Caco-2 (cell line): ENCODE measurements at regions not wholly inside any gene's neighbourhood (a gene's known extent, or its start where the extent isn't known, plus 50 kb on each side); places are given as distances from the start of the nearest gene placed in this dataset.

Experiments
- BruUV-seq: library from RNA; stranded (reverse); fragments of 400-500 nt; replicated peaks from 2 replicates; lab custom pipeline; 2021; lab: Mats Ljungman, UMichigan
- CTCF ChIA-PET: fragments of 300-600 bp; sonication (Branson Sonifier 250); formaldehyde crosslinking; loops from one replicate; lab custom pipeline; 2022; ENCODE audit warnings: antibody characterized with exemption; lab: Charles Lee
- POLR2A ChIA-PET: fragments of 300-600 bp; sonication (Branson Sonifier 250); formaldehyde crosslinking; loops from one replicate; lab custom pipeline; 2022; ENCODE audit warnings: antibody characterized with exemption; lab: Charles Lee
- DNase-seq, 2 experiments: peaks; one replicate each; pipeline versions ENCODE4 v3.0.0 to v3.0.0-alpha.2; 2020 to 2022
- H3K27me3 ChIP-seq: replicated peaks from 2 replicates; pipeline ENCODE4 v1.6.0; 2011; ENCODE audit warnings: low read length; ENCODE audit not compliant: control insufficient read depth, insufficient read depth
- H3K36me3 ChIP-seq: 2 replicates; pipeline ENCODE4 v1.5.1; 2011; ENCODE audit warnings: low read length; ENCODE audit not compliant: control insufficient read depth, insufficient read depth
- H3K4me1 ChIP-seq: fragments of 250-450 bp; sonication (Bioruptor Pico); 2 replicates; pipeline ENCODE4 v1.5.1; 2020; ENCODE audit warnings: mild to moderate bottlenecking
- H3K4me3 ChIP-seq: 2 replicates; pipeline ENCODE4 v1.5.1; 2011; ENCODE audit warnings: low read depth, mild to moderate bottlenecking, control low read depth, low read length
- H3K9me3 ChIP-seq: fragments of 250-450 bp; sonication (Bioruptor Pico); 2 replicates; pipeline ENCODE4 v1.5.1; 2020; ENCODE audit warnings: mild to moderate bottlenecking, moderate library complexity
- H3K27ac Mint-ChIP-seq: one replicate; pipeline ENCODE4 v1.8.0; 2022; ENCODE audit warnings: mixed read lengths; ENCODE audit not compliant: unreplicated experiment
- H3K27me3 Mint-ChIP-seq: one replicate; pipeline ENCODE4 v1.8.0; 2022; ENCODE audit warnings: mixed read lengths; ENCODE audit not compliant: insufficient read depth, unreplicated experiment
- H3K36me3 Mint-ChIP-seq: one replicate; pipeline ENCODE4 v1.8.0; 2022; ENCODE audit warnings: mild to moderate bottlenecking, mixed read lengths; ENCODE audit not compliant: insufficient read depth, unreplicated experiment
- H3K4me1 Mint-ChIP-seq: one replicate; pipeline ENCODE4 v1.8.0; 2022; ENCODE audit warnings: low read depth, mixed read lengths; ENCODE audit not compliant: unreplicated experiment
- H3K4me3 Mint-ChIP-seq: one replicate; pipeline ENCODE4 v1.8.0; 2022; ENCODE audit warnings: mild to moderate bottlenecking, moderate library complexity, mixed read lengths; ENCODE audit not compliant: unreplicated experiment
- H3K9me3 Mint-ChIP-seq: one replicate; pipeline ENCODE4 v1.8.0; 2022; ENCODE audit warnings: mixed read lengths; ENCODE audit not compliant: unreplicated experiment
- intact Hi-C: fragments of 100-400 bp; cut with micrococcal nuclease; formaldehyde crosslinking; loops from one replicate; pipeline ENCODE4 v1.10.0; 2022; ENCODE audit not compliant: unreplicated experiment
- TF ChIP-seq, protein P1 (sequence below), 2 experiments: fragments of 200-600 bp in 1 of 2; IDR thresholded peaks; 1 replicate in 1 of 2; 2 replicates in 1 of 2; pipeline versions ENCODE4 v1.5.1 to v1.8.0; 2011 to 2022; ENCODE audit warnings: antibody characterized with exemption in 1 of 2, control low read depth in 1 of 2, inconsistent platforms in 1 of 2, low read depth in 1 of 2, low read length in 1 of 2, mild to moderate bottlenecking in 1 of 2, moderate library complexity in 1 of 2; ENCODE audit not compliant: insufficient read depth in 1 of 2, severe bottlenecking in 1 of 2, unreplicated experiment in 1 of 2

DNA sequence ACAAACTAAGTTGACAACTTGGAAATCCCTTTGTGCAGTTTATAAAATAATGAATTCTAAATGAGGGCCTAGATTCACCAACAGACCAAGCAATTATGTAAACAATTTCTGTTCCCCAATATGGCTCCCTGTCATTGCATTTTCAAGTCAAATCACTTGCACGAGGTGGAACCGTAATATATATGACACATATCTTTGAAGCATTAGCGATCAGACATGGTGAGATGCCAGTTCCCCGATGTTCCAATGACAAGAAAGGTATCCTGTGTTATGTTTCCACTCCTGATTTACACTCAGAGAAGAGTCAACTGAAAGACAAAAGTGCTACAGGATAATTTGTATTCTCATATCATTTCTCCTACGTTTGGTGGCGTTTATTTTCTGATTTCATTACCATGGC is 108.5 kb upstream of the TDRD3 start:
- TF ChIP-seq, protein P1, sequence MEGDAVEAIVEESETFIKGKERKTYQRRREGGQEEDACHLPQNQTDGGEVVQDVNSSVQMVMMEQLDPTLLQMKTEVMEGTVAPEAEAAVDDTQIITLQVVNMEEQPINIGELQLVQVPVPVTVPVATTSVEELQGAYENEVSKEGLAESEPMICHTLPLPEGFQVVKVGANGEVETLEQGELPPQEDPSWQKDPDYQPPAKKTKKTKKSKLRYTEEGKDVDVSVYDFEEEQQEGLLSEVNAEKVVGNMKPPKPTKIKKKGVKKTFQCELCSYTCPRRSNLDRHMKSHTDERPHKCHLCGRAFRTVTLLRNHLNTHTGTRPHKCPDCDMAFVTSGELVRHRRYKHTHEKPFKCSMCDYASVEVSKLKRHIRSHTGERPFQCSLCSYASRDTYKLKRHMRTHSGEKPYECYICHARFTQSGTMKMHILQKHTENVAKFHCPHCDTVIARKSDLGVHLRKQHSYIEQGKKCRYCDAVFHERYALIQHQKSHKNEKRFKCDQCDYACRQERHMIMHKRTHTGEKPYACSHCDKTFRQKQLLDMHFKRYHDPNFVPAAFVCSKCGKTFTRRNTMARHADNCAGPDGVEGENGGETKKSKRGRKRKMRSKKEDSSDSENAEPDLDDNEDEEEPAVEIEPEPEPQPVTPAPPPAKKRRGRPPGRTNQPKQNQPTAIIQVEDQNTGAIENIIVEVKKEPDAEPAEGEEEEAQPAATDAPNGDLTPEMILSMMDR (IDR thresholded peaks at IDR 0.05; ENCODE audit: insufficient read depth in 1 of 2, low read depth in 1 of 2, low read length in 1 of 2, severe bottlenecking in 1 of 2, unreplicated experiment in 1 of 2), result no peak
- no peak overlapping the region for H3K4me3 ChIP-seq
- H3K36me3 ChIP-seq, result no peaks in the 10 kb centered on the region
- DNase-seq, result no peak
- Mint-ChIP-seq H3K27ac (no peak overlapping the region), H3K9me3 (peaks cover 9% of the 10 kb centered on the region), H3K27me3 (no peaks in the 10 kb centered on the region), H3K4me3 (no peak overlapping the region), H3K36me3 (no peaks in the 10 kb centered on the region), H3K4me1 (no peaks in the 10 kb centered on the region)
- no TSS peak for BruUV-seq
- no peaks in the 10 kb centered on the region for H3K4me1 ChIP-seq
- CTCF ChIA-PET, result no interaction called here
- no peaks in the 10 kb centered on the region for H3K27me3 ChIP-seq
- POLR2A ChIA-PET, result no interaction called here
- intact Hi-C loops, result no loop called here
- peaks cover 5% of the 10 kb centered on the region; the same call in 1 of the 2 replicates for H3K9me3 ChIP-seq

DNA sequence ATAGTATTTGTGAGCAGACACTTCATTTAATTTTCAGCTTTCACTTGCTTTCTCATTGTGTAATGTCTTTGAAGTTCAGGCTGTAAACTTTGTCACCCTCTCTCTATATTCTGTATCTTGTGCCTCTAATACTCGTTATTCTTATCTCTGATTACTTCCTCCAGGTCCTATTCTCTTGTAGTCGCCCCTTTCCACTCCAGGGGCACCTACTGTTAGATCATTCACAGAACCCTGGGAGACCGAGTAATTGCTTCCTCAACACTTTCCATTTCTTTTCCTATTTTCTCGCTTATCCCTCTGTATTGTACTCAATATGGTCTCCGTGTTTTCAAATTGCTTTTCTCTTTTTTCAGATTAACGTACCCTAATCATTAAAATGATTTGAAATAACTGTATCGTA is 93.9 kb upstream of the TDRD3 start:
- DNase-seq, result no peak
- Histone ChIP-seq H3K4me3 (no peak overlapping the region), H3K27me3 (no peaks in the 10 kb centered on the region), H3K9me3 (no peaks in the 10 kb centered on the region), H3K36me3 (no peaks in the 10 kb centered on the region), H3K4me1 (no peaks in the 10 kb centered on the region)
- intact Hi-C loops, result no loop called here
- Mint-ChIP-seq H3K4me3 (no peak overlapping the region), H3K27me3 (no peaks in the 10 kb centered on the region), H3K4me1 (peaks cover 11% of the 10 kb centered on the region), H3K9me3 (peaks cover 10% of the 10 kb centered on the region), H3K36me3 (no peaks in the 10 kb centered on the region), H3K27ac (no peak overlapping the region)
- CTCF ChIA-PET, result no interaction called here
- no TSS peak for BruUV-seq
- POLR2A ChIA-PET, result no interaction called here
- TF ChIP-seq, protein P1 (IDR thresholded peaks at IDR 0.05; ENCODE audit: insufficient read depth in 1 of 2, low read depth in 1 of 2, low read length in 1 of 2, severe bottlenecking in 1 of 2, unreplicated experiment in 1 of 2), result no peak

GRCh38 chr13:60311527-60311926 is 85.5 kb upstream of the TDRD3 start:
- Histone ChIP-seq H3K9me3 (no peaks in the 10 kb centered on the region), H3K4me1 (no peaks in the 10 kb centered on the region), H3K4me3 (no peak overlapping the region), H3K36me3 (no peaks in the 10 kb centered on the region; the same call in 1 of the 2 replicates), H3K27me3 (no peaks in the 10 kb centered on the region)
- TF ChIP-seq, protein P1 (IDR thresholded peaks at IDR 0.05; ENCODE audit: insufficient read depth in 1 of 2, low read depth in 1 of 2, low read length in 1 of 2, severe bottlenecking in 1 of 2, unreplicated experiment in 1 of 2), result no peak
- DNase-seq, result no peak
- no peaks in the 10 kb centered on the region for H3K36me3 Mint-ChIP-seq
- H3K27me3 Mint-ChIP-seq, result no peaks in the 10 kb centered on the region
- BruUV-seq, result no TSS peak
- ChIA-PET CTCF (no interaction called here), POLR2A (no interaction called here)
- H3K9me3 Mint-ChIP-seq, result peaks cover 8% of the 10 kb centered on the region
- H3K27ac Mint-ChIP-seq, result no peak overlapping the region
- no peak overlapping the region for H3K4me3 Mint-ChIP-seq
- no peaks in the 10 kb centered on the region for H3K4me1 Mint-ChIP-seq
- intact Hi-C loops, result no loop called here
